ENCODE measurements at regions not wholly inside any gene's neighbourhood (a gene's known extent, or its start where the extent isn't known, plus 50 kb on each side); places are given as distances from the start of the nearest gene placed in this dataset.

DNA sequence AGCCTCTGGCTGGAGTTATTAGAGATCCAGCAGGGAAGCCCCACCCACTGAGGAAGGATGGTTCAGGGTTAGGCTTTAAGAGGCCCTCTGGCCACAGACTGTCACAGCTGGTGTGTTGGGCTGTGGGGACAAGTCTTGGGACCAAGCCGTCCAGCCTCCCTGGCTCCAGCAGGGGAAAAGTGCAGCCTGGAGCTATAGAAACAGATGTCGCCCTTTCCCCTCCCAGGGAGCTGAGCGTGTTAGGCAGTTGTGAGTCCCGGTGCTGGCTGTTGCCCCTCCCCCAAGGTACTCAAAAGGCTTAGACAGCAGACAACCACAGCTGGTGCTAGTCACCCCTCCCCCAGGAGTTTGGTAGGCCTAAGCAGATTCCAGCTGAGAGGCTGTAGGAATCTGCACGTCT lies 143.4 kb downstream of the TMEM168 start:
- DNase-seq (ENCODE audit: low read depth): no peak
- H3K4me3 ChIP-seq (ENCODE audit: low read depth, low read length): no peak overlapping the region
- TF ChIP-seq, protein P1, sequence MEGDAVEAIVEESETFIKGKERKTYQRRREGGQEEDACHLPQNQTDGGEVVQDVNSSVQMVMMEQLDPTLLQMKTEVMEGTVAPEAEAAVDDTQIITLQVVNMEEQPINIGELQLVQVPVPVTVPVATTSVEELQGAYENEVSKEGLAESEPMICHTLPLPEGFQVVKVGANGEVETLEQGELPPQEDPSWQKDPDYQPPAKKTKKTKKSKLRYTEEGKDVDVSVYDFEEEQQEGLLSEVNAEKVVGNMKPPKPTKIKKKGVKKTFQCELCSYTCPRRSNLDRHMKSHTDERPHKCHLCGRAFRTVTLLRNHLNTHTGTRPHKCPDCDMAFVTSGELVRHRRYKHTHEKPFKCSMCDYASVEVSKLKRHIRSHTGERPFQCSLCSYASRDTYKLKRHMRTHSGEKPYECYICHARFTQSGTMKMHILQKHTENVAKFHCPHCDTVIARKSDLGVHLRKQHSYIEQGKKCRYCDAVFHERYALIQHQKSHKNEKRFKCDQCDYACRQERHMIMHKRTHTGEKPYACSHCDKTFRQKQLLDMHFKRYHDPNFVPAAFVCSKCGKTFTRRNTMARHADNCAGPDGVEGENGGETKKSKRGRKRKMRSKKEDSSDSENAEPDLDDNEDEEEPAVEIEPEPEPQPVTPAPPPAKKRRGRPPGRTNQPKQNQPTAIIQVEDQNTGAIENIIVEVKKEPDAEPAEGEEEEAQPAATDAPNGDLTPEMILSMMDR (IDR thresholded peaks at IDR 0.05; ENCODE audit: insufficient read depth, low read depth, low read length, missing control alignments): no peak

DNA sequence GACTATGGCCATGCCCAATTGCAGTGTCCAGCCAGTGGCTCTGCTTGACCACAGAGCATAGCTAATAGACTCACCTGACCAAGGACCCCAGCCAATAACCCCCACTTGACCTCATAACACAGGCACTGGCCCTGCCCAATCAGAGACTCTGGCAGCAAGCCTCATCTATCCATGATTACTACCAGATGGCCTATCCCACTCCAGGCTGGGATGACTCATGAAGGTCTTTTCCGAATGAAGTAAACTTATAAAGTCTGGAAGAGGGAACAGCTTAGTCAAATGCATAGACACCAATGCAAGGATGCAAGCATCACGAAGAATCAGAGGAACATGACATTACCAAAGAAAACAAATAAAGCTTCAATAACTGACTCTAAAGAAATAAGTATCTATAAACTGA lies 141.4 kb downstream of the TMEM168 start:
- H3K4me3 ChIP-seq (ENCODE audit: low read depth, low read length): no peak overlapping the region
- TF ChIP-seq, protein P1 (IDR thresholded peaks at IDR 0.05; ENCODE audit: insufficient read depth, low read depth, low read length, missing control alignments): no peak
- DNase-seq (ENCODE audit: low read depth): no peak

DNA sequence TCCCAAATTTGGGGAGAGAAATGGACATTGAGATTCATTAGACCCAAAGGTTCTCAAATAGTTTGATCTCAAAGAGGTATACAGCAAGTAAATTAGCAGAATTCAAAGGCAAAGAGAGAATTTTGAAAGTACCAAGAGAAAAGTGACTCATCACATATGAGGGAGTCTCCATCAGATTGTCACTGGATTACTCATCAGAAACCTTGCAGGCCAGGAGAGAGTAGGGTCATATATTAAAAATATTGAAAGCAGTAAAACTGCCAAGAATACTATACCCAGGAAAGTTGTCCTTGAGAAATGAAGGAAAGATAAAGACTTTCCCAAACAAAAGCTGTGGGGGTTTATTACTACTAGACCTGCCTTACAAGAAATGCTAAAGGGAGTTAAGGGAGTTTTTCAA lies 140.6 kb downstream of the TMEM168 start:
- H3K4me3 ChIP-seq (ENCODE audit: low read depth, low read length): no peak overlapping the region
- TF ChIP-seq, protein P1 (IDR thresholded peaks at IDR 0.05; ENCODE audit: insufficient read depth, low read depth, low read length, missing control alignments): no peak
- DNase-seq (ENCODE audit: low read depth): no peak

DNA sequence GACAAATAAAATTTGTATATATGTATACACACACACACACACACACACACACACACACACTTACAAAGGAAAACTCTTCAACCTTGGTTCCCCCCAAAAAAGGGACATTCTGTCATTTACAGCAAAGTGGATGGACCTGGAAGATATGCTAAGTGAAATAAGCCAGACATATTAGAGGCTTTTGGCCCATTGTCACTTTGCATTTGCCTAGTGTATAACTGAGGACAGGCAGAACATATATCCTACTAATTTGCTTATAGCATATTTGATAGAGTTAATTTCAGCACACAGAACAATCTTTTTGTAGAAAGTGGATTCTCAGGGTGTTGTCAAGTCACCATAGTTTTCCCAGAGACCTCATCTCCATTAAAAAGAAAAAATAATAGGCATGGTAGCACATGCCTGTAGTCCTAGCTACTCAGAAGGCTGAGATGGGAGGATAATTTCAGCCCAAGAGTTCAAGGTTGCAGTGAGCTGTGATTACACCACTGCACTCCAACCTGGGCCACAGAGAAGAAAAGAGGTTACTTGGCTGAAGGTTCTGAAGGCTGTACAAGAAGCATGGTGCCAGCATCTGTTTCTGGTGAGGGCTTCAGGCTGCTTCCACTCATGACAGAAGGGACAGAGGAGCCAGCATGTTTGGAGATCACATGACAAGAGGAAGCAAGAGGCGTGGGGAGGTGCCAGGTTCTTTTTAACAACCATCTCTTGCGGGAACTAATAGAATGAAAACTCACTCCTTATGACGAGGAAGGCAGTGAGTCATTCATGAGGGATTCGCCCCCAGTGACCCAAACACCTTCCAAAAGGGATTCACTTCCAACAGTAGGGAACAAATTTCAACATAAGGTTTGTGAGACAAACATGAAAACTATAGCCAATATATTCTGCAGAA lies 135.6 kb downstream of the TMEM168 start:
- TF ChIP-seq, protein P1 (IDR thresholded peaks at IDR 0.05; ENCODE audit: insufficient read depth, low read depth, low read length, missing control alignments): no peak
- no peak overlapping the region for H3K4me3 ChIP-seq (ENCODE audit: low read depth, low read length)
- DNase-seq (ENCODE audit: low read depth): no peak

DNA sequence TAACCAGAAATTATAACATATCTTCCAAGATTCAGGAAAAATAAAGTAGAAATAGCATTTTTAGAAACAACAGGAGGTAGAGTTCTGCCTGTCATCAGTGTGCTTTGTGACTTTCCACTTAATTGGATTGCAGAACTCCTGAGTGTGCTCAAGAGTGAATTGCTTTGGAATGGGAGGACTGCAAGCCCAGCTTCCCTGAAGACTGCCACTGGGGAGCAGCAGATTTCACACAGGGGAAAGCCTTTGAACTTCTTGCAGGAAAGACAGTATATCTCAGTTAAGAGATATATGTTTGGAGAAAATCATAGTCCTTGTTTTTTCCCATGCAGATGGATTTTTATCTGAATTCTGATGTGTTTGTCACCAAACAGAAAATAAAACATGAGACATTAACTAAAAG lies 124.5 kb downstream of the TMEM168 start:
- no peak for DNase-seq (ENCODE audit: low read depth)
- TF ChIP-seq, protein P1 (IDR thresholded peaks at IDR 0.05; ENCODE audit: insufficient read depth, low read depth, low read length, missing control alignments): no peak
- H3K4me3 ChIP-seq (ENCODE audit: low read depth, low read length): no peak overlapping the region

DNA sequence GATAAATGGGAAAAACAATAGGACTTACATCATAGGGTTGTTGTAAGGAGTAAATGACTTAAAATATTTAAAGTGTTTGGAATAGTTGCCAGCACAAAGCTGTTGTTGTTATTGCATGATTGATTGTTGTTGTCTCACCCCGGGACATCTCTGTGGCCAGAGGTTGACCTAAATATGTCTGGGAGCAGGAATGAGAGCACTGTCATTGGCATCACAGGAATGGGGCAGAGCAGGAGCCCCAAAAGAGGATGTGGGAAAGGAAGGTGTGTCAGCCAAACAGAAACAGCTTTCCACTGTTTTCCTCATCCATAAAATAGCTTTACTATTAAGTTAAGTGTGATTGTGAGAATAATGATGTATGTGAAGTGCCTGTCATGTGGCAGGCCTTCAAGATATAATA lies 121.6 kb downstream of the TMEM168 start:
- TF ChIP-seq, protein P1 (IDR thresholded peaks at IDR 0.05; ENCODE audit: insufficient read depth, low read depth, low read length, missing control alignments): no peak
- no peak for DNase-seq (ENCODE audit: low read depth)
- H3K4me3 ChIP-seq (ENCODE audit: low read depth, low read length): no peak overlapping the region

DNA sequence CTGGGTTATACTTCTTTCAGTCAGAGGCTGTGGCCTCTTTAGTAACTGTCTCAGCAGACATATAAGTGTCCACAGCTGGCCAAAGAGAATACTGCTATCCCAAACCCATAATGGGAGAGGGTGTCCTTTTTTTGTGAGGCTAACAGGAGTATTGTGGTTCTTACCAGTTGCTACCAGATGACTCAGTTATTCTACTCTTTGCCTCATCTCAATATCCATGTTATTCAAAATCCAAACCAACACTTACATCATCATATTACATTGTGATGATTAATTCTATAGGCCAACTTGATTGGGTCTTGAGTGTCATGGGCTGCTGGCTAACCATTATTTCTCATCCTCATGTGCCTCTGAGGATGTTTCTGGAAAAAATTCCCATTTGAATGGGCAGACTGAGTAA lies 120.9 kb downstream of the TMEM168 start:
- TF ChIP-seq, protein P1 (IDR thresholded peaks at IDR 0.05; ENCODE audit: insufficient read depth, low read depth, low read length, missing control alignments): no peak
- DNase-seq (ENCODE audit: low read depth): no peak
- no peak overlapping the region for H3K4me3 ChIP-seq (ENCODE audit: low read depth, low read length)

Measured in GM12865 (cell line).